ENCODE measurements at regions not wholly inside any gene's neighbourhood (a gene's known extent, or its start where the extent isn't known, plus 50 kb on each side); places are given as distances from the start of the nearest gene placed in this dataset.

DNA sequence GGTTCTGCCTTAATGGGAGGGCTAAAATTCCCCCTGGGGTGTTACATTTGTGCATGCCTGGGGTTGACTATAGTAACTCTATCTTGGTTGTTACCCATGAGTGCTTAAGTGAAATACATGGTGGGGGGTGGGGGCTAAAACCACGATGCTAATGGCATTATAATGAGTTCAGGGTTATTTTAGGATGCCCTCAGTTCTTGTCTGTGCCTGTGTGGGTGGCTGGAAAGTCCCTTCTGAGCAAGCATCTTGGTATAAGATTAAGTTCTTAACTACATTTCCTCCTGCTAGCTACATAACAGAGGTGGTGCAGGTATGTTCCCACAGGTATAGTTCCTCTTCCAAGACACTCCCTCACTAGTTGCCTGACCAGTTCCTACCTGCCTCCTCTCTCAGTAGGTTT, 822.3 kb downstream of the LRFN5 start:
- DNase-seq, result no peak

DNA sequence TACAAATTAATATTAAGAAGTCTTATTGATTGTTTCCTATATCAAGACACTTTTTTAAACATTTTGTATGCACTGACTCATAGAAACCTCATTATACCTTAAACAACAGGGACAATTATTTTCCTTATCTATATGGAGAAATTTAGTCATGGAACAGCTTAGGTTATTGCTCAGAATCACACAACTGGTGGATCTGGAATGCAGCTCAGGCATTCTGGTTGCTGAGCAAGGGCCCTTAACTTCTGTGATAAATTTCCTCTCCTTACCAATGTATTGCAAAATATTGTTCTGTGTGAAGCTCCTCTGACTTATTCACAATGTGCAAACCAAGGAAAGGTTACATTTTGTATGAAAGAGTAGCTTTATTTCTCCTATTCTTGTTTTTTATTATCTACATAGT, 817.8 kb downstream of the LRFN5 start:
- no peak for DNase-seq

DNA sequence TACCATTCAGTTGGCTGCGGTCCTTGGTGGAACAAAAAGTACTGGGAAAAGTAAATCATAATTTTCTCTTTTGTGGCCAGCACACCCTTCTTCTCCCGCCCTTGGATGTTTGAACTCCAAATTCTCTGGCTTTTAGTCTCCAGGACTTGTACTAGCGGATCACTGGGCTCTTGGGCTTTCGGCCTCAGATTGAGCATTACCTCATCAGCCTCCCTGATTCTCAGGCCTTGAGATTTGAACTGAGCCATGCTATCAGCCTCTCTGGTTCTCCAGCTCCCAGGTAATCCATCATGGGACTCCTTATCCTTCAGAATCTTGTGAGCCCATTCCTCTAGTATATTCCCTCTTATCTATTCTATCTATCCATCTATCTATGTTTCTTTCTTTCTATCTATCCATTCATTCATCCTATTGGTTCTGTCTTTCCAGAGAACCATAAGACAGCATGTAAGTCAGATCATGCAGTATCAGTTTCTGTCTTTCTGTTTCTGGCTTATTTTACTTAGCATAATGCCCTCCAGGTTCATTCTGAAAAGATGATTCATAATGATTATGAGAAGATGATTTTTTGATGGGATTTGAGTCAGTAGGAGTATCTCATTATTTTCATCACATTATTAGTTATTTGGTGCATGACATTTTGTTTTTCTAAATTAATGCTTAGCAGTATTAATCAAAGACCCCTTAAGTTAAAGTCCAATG, 814.9 kb downstream of the LRFN5 start:
- no peak for DNase-seq

DNA sequence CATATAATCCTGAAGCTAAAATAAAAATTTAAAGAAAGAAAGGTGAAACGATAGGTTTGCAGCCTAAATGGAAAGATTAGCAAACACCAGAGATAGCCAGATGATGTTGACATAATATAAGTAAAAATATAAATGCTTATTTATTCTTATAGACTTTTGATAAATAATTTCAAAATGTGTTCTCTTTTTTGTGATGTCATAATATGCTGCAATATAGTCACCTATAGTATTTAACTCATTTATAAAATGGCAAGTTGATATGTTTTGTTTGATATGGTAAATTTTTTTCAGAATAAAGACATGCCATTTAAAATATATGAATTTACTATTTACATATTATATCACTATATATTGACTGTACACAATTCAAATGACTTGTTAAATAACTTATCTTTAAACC, 813.4 kb downstream of the LRFN5 start:
- no peak for DNase-seq

DNA sequence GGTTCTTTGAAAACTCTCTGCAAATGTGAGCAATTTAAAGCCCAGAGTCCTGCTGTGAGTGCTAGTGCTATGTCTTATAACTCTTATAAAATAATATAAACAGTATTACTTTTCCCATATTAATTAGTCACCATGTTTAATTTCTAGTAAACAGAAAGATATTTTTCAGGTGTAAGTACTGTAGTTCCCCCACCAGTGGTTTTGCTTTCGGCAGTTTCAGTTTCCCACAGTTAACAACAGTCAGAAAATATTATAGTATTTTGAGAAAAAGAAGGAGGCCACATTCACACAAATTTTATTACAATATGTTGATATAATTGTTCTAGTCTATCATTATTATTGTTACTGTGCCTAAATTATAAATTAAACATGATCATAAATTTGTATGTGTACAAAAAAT, 800.5 kb downstream of the LRFN5 start:
- no peak for DNase-seq

DNA sequence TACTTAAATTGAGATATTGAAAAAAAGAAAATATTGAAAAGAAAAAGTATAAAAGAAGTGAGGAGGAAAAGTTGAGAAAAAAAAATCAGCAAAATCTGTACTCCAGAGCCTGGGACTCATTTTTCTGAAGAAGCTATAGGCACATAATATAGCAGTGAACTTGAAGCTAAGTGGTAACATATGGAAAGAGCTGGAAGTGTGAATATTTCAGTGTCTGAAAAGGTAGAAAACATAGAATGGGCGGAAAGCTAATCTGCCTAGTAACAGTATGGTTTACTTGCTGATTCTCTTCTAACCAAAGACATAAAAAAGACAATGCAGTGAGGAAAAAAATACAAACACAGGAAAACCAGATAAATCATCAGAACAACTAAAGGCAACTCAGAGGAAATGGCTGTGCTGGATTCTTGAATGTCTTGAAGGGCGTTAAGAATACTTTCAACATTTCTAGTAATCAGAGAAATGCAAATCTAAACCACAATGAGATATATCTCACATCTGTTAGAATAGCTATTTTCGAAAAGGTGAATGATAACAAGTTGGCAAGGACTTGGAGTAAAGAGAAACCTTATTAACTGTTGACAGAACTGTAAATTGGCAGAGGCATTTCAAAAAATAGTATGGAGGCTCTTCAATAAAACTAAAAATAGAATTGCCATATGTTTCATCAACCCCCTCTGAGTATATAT, 784.6 kb downstream of the LRFN5 start:
- no peak for DNase-seq

DNA sequence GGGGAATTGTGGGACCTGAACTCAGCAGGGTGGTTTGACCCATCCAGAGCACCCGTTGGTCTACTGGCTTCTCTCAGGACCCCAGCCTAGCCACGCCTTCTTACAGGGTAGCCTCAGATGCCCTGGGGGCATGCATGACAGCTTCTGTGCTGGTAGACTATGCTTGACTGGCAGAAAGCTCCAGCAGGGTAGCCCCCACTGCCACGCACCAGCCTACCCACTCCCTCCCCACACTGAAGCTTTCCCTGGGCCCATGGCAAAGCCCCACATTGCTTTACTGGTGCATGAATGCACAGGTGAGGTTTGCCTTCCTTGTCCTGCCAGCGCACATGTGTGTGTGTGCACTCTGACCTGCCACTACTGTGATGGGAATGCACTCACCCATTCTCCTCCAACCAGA, 772.2 kb downstream of the LRFN5 start:
- no peak for DNase-seq

DNA sequence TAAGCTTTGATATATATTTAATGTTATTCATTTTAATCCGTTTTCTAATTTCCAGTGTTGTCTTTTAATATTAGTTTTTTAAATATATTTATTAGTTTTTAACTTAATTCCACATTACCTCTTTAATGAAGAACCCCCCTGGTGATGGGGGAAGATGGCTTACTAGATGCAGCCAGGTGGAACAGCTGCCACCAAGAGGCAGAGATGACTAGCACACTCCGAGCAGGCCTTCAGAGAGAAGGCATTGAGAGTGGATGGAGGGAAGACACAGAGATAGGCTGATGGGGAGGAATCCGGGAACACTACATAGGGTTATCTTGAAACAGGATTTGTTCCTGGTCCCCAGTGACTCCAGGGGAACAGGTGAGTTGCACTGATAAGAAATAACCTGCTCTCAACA, 771.6 kb downstream of the LRFN5 start:
- no peak for DNase-seq

DNA sequence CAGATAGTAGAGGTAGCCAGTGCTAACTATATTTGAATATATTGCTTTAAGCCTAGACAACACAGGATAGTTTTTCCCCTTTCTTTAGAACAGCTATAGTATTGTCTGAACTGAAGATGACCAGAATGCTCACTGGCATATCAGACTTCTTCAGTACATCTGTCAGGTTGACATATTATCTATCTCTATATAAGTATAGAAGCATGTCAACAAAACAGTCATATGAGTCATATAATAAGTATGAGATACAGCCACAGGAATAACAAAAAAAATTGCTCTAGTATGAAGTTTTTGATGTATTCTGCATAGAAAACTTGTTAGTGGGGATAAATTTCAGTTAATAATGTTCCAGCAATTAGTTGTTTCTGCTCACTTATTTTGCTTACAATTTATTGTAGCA, 767.7 kb downstream of the LRFN5 start:
- no peak for DNase-seq

DNA sequence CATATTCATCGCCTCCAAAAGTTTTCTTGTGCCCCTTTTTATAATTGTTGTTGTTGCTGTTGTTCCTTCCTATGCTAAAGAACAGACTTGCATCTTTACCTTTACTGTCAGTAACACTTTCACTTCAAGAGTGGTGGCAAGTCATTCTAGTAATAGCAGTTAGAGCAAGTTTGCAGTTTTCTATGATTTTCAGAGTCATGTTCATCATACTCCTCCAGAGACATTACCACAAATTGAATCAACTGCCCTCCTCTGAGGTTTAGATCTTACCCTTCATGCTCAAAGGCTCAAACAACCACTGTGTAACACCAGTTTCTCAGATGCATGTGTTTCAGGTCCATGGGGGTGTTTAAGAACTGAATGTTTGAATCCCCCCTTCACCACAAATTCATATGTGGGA, 763.4 kb downstream of the LRFN5 start:
- DNase-seq, result no peak

DNA sequence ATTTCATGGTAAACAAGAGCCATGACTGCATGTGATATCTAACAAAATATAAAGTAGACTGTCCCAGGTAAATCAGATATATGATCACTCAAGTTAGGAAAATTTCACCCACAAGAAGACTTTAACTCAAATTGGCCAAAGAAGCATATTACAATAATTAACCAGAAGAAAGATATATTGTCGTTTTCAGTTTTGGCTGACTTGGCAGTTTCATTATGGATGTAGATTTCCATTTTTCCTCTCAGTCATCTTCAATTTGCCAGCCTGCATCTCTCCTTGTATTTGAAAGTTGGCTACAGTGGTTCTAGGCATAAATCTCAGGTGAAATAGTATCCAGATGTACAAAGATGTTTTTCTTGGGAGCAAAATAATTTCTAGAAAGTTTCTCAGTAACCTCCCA, 761.6 kb downstream of the LRFN5 start:
- no peak for DNase-seq

DNA sequence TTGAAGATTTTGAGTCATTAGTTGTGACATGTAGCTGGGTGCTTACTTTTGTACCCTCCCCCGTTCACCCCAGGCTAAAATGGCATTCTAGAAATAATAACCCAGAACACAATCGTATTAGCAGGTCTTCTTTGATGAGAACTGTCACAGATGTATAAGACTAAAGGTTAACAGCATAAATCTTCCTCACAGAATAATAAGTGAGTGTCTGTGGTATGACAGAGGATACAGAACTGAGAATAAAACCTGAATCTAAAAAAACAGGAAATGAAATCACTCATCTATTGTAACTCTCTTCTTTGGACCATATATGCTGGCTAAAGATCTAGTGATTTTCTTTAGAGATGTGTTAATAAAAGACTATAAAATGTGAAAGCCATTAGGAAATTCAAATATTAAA, 746.6 kb downstream of the LRFN5 start:
- no peak for DNase-seq

DNA sequence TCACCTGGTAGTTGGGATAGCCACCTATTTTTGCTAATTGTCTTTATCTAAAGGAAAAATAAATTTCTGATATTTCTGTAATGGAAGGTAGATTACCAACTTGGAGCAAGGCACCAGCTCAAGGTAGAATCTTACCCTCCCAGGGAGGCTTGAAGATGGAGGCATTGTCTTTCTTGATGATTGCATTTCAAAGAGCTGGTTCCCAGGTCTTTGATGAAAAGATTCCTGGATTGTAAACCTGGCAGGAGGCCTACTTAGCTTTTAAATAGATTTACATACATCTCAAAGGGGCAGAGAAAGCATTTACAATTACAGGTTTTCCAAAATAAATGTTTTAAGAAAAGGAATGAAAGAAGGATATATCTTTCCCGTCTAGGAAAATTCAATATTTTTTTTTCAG, 729.2 kb downstream of the LRFN5 start:
- no peak for DNase-seq

DNA sequence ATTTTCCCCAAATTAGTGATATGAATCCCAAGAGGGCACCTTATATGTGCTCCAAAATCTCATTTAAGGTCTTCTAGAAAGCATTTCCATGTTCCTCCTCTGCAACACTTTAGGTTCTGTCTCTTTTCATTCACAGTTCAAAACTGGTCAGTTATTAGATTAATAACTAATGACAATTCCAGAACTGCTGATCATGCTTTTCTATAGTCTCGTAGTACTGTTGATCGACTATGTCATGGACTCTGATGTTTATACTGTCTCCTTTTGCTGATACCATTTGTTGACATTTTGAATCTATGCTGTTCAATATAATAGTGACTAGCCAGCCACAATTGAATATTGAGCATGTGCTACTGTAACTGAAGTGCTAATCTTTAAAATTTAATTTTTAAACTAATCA, 728.3 kb downstream of the LRFN5 start:
- DNase-seq, result no peak

DNA sequence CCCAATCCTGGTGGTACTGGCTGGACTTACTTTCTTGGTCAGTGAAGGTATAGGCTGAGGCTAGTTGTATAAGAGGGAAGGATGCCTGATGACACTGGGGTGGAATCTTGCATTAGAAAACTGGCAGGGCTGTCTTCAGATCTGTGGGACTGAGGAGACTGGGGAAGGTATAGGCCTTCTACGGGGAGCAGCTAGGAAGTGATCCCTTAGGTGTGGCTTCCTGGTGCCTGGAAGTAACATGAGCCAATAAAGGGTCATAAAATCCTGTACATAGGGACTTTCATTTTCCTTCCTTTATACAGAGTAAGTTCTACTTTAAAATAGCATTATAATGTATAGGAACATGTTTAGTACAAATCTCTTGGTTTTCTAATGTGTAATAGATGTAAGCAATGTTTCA, 716.8 kb downstream of the LRFN5 start:
- DNase-seq, result no peak

DNA sequence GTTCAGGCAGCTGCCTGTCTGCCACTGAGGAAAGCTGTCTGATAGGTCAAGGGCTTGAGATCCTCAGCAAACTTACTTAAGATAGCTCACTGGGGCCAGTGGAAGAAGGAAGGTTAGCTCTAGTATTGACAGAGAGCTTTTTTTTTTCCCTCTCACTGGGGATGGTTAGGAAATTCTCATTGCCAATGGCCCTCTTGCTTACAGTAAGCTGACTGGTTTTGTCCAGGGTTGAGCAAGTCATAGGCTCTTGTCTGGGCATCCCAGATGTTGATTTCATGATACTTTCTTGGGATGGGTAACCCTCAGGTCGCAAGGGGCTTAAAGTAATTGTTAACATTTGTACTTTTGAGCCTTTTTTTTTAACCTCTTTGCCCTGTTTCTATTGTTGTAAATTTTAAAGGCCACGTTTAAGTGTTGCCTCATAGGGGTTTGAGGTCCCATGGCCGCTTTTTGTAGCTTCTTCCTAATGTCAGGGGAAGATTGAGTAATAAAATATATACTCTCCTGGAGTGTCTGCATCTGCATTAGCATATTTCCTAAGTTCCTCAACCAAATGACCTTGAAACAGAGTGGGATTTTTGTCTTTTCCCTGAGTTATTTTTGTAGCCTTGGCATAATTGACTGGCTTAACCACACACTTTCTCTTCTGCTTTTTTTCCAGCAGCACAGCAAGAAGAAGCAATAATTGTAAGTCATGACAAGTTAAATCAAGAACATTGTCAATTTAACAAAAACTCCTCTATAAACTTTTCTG, 716.0 kb downstream of the LRFN5 start:
- DNase-seq, result no peak

DNA sequence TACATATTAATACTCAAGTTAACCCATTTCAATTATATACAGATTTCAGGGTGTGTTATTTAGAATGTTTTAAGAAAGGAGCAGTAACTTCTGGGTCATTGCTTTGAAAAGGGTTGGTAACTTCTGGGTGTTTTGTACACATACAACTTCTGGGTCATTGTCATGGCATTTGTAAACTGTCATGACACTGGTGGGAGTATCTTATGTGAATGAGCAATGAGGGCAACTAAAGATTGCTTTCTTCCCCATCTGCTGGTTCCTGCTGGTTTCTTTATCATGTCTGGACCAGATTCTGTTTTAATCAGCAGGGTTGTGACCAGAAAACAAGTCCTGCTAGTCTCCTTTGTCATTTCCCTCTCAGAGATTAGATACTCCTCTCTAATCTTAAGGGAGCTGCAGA, 713.3 kb downstream of the LRFN5 start:
- no peak for DNase-seq

DNA sequence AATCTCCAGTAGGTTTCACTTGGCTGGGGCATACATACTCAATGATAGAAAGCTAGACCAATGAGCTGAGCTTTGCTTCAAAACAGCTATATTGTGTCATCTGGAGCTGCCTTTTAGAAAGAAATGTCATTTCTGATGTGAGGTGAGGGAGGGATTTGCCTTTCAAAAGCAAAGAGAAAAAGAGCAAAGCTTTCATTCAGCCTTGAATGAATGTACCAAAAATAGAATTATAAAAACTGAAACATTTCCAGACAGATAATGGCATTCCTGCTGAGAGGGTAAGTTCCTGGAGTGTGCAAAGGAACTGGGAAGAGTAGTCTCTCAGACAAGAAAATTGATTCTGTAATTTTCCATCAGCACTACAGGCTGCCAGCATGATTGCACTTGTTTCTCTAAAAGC, 710.0 kb downstream of the LRFN5 start:
- DNase-seq, result no peak

DNA sequence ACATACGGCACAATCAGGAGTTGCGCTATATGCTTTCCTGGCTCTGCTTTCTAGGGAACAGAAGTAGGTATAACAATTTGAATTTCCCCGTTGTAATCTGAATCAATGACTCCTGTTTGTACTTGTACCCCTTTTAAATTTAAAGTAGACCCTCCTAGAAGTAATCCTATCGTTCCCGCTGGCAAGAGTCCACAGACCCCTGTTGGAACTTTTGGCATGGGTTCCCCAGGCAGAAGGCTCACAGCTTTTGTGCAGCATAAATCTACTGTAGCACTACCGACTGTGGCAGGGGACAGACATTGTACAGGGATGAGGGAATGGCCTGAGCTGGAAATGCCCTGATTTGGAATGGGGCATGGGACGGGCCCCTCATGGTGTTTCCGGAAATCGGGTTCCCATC, 705.2 kb downstream of the LRFN5 start:
- no peak for DNase-seq

DNA sequence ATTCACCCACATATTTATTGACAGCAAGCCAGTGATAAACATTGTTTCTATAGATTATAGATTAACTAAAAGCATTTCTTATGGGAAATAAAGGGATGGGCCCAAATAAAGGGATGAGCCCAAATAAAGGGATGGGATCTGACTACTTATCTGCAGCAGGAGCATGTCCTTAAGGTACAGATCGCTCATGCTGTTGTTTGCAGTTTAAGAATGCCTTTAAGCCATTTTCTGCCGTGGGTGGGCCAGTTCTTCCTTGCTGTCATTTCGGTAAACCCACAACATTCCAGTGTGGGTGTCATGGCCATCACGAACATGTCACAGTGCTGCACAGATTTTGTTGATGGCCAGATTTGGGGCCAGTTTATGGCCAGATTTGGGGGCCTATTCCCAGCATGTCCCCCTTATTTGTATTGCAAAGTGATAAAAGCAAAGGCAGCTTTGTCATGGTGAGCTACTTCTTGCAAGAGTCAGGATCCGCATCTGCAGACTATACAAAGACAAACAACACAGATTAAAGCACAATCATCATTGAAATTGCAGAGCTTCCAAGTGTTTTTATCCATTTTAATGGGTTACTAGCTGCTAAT, 700.7 kb downstream of the LRFN5 start:
- DNase-seq, result no peak

DNA sequence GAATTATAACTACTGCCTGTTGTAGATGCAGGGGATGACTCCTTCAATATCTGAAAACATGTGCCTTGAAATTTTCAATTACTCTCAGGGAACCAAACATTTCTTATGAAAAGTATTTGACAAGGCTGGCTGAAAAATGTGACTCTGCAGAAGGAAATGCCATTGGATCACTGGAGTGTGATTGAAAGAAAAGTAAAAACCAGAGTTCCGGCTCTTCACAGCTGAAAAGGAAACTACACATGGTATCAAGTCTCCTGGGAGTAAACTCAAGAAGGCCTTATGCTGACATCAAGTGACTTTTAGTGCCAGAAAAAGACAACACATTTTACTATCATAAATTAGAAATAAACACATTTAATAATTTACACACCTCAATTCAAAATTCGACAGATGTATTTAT, 693.0 kb downstream of the LRFN5 start:
- no peak for DNase-seq

DNA sequence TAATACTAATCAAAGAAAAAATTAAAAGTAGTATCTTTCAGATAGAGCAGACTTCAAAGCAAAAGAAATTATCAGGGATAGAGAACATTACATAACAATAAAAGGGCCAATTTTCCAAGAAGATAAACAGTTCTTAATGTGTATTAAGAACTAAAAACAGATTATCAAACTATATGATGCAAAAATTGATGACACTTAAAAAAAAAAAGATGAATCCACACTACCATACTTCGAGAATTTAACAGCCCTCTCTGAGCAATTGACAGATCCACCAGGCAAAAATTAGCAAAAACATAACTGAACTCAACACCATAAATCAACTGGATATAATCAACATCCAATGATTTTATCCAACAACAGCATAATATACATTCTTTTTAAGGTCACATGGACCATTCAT, 686.5 kb downstream of the LRFN5 start:
- DNase-seq, result no peak

DNA sequence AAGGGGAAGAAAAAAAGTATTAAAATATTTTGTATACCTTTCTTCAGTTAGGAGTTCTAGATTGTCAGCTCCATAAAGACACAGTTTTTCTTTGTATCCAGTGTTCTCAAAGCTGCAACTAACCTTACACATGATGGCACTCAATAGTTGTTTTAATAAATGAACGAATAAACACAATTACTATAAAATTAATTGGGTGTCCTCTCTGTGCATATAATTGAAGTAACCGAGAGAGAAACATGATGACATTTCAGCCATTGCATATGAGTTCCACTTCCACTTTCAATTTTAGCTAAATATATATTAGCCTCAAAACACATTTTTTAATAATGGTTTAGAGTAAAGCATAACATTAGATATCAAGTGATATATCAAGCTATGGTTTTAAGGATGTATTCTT, 671.2 kb downstream of the LRFN5 start:
- DNase-seq, result no peak

DNA sequence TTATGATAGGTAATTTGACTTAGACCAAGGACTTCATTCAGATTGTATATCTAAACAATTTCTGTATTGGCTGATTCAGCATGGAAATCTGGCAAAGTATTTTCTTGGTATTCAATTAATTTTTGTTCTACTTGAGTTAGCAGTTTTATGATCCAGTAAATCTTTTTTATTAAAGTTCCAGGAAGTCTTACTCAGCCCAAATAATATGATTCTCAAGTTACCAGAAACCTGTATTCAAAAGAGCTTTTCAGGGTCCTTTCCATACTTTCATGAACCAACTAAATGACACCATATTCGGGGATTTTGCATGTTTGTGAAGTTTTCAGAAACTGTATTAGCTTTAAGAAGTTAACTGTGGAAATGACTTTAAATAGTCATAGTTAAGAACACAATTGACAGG, 662.6 kb downstream of the LRFN5 start:
- no peak for DNase-seq

All from NCI-H524 treated with DMSO at 0.1 percent for 48 hours (cell line).